ENCODE measurements at regions not wholly inside any gene's neighbourhood (a gene's known extent, or its start where the extent isn't known, plus 50 kb on each side); places are given as distances from the start of the nearest gene placed in this dataset.

- H3K4me3 ChIP-seq: no peak overlapping the region
- no peak for TF ChIP-seq CTCF (IDR thresholded peaks at IDR 0.05; ENCODE audit: low read depth, low read length)
- DNase-seq (ENCODE audit: low read depth in 1 of 2, low spot score in 1 of 2): no peak
- H3K27ac ChIP-seq: no peak overlapping the region
- peaks cover 5% of the 10 kb centered on the region for H3K4me1 ChIP-seq (ENCODE audit: low read depth)
- H3K9me3 ChIP-seq (ENCODE audit: low read depth): no peaks in the 10 kb centered on the region
- no peaks in the 10 kb centered on the region for H3K36me3 ChIP-seq
- H3K27me3 ChIP-seq: peaks cover 2% of the 10 kb centered on the region
Observed at GRCh38 chr2:204278454-204278853, 266.8 kb upstream of the PARD3B start.

- Histone ChIP-seq H3K27ac (no peak overlapping the region), H3K36me3 (no peaks in the 10 kb centered on the region), H3K4me1 (ENCODE audit: low read depth) (no peaks in the 10 kb centered on the region), H3K4me3 (no peak overlapping the region), H3K9me3 (ENCODE audit: low read depth) (no peaks in the 10 kb centered on the region), H3K27me3 (peaks cover 2% of the 10 kb centered on the region)
- no peak for TF ChIP-seq CTCF (IDR thresholded peaks at IDR 0.05; ENCODE audit: low read depth, low read length)
- no peak for DNase-seq (ENCODE audit: low read depth in 1 of 2, low spot score in 1 of 2)
Observed at GRCh38 chr2:204279819-204280218, 265.5 kb upstream of the PARD3B start.

GRCh38 chr2:204280262-204280668 lies 265.0 kb upstream of the PARD3B start:
- Histone ChIP-seq H3K27ac (no peak overlapping the region), H3K4me1 (ENCODE audit: low read depth) (no peaks in the 10 kb centered on the region), H3K27me3 (peaks cover 2% of the 10 kb centered on the region), H3K9me3 (ENCODE audit: low read depth) (no peaks in the 10 kb centered on the region), H3K36me3 (no peaks in the 10 kb centered on the region), H3K4me3 (no peak overlapping the region)
- TF ChIP-seq CTCF (IDR thresholded peaks at IDR 0.05; ENCODE audit: low read depth, low read length): no peak
- DNase-seq (ENCODE audit: low read depth in 1 of 2, low spot score in 1 of 2): no peak

GRCh38 chr2:204282081-204282480 lies 263.2 kb upstream of the PARD3B start:
- DNase-seq (ENCODE audit: low read depth in 1 of 2, low spot score in 1 of 2): no peak
- Histone ChIP-seq H3K4me1 (ENCODE audit: low read depth) (no peaks in the 10 kb centered on the region), H3K9me3 (ENCODE audit: low read depth) (no peaks in the 10 kb centered on the region), H3K36me3 (no peaks in the 10 kb centered on the region), H3K27me3 (peaks cover 2% of the 10 kb centered on the region), H3K4me3 (no peak overlapping the region), H3K27ac (no peak overlapping the region)
- no peak for TF ChIP-seq CTCF (IDR thresholded peaks at IDR 0.05; ENCODE audit: low read depth, low read length)

- TF ChIP-seq CTCF (IDR thresholded peaks at IDR 0.05; ENCODE audit: low read depth, low read length): no peak
- Histone ChIP-seq H3K4me1 (ENCODE audit: low read depth) (no peaks in the 10 kb centered on the region), H3K4me3 (no peak overlapping the region), H3K36me3 (no peaks in the 10 kb centered on the region), H3K9me3 (ENCODE audit: low read depth) (no peaks in the 10 kb centered on the region), H3K27me3 (peaks cover 2% of the 10 kb centered on the region), H3K27ac (no peak overlapping the region)
- no peak for DNase-seq (ENCODE audit: low read depth in 1 of 2, low spot score in 1 of 2)
Observed at GRCh38 chr2:204282525-204282924, 262.8 kb upstream of the PARD3B start.

DNA sequence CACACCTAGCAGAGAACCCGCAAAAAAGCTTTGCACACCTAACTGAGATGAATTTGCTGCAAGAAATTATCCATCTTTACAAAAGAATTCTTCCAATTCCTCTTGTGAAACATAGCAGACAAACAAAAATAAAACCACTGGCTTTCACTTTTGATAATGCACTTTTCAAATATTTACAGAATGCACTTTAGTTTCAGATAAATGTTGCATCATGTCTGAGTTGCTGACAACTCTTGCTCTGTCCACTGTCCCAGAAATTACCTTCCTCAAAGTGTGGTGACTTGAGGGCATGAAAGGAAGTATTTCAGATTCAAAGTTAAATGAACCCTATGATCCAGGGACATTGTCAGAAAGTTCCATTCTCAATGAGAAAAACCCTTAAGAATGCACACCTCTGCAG lies 256.2 kb upstream of the PARD3B start:
- no peak for TF ChIP-seq CTCF (IDR thresholded peaks at IDR 0.05; ENCODE audit: low read depth, low read length)
- H3K27me3 ChIP-seq: no peaks in the 10 kb centered on the region
- no peaks in the 10 kb centered on the region for H3K9me3 ChIP-seq (ENCODE audit: low read depth)
- H3K27ac ChIP-seq: no peak overlapping the region
- H3K36me3 ChIP-seq: no peaks in the 10 kb centered on the region
- no peaks in the 10 kb centered on the region for H3K4me1 ChIP-seq (ENCODE audit: low read depth)
- DNase-seq (ENCODE audit: low read depth in 1 of 2, low spot score in 1 of 2): no peak
- no peak overlapping the region for H3K4me3 ChIP-seq
